ENCODE measurements at regions not wholly inside any gene's neighbourhood (a gene's known extent, or its start where the extent isn't known, plus 50 kb on each side); places are given as distances from the start of the nearest gene placed in this dataset.

DNA sequence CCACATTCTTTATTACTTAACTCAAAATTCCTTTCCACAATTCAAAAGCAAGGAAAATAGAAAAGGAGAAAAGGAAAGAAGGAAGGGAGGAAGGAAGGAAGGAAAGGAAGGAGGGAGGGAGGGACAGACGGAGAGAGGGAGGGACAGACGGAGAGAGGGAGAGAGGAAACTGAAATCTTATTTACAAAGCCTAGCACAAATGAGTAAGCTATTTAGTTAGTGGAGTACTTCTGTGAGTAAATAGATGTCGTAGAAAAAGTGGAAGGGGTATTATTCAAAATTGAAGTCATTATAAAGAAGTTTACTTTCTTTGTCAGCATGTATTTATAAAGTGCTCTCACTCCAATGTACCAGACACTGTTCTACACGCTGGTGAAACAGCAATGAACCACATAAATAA is 177.9 kb downstream of the CETN3 start:
- H3K4me3 ChIP-seq (replicated peaks; ENCODE audit: low read depth, low read length), result no peak overlapping the region
- TF ChIP-seq, protein P1, sequence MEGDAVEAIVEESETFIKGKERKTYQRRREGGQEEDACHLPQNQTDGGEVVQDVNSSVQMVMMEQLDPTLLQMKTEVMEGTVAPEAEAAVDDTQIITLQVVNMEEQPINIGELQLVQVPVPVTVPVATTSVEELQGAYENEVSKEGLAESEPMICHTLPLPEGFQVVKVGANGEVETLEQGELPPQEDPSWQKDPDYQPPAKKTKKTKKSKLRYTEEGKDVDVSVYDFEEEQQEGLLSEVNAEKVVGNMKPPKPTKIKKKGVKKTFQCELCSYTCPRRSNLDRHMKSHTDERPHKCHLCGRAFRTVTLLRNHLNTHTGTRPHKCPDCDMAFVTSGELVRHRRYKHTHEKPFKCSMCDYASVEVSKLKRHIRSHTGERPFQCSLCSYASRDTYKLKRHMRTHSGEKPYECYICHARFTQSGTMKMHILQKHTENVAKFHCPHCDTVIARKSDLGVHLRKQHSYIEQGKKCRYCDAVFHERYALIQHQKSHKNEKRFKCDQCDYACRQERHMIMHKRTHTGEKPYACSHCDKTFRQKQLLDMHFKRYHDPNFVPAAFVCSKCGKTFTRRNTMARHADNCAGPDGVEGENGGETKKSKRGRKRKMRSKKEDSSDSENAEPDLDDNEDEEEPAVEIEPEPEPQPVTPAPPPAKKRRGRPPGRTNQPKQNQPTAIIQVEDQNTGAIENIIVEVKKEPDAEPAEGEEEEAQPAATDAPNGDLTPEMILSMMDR (IDR thresholded peaks at IDR 0.05; ENCODE audit: low read length, missing control alignments), result no peak
- no peak for DNase-seq (ENCODE audit: low read depth)

DNA sequence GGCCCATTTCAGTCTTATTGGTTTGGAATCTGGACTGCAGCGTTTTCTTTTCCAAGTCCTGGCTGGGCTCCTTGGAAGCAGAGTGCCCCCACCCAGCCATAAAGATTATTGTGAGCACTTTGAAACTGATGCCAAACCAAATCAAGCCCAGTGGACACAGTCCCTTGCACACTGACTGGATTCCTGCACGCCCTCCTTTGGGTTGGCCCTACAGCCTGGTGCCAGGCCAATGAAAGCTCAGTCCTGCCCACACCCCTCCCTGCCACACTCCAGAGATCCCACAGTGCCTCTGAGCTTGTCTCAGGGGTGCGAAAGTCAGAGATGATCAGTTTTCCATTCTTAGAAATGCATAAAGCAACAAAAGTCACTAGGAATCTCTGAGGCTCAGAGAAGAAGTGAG is 181.9 kb downstream of the CETN3 start:
- DNase-seq (ENCODE audit: low read depth), result no peak
- TF ChIP-seq, protein P1 (IDR thresholded peaks at IDR 0.05; ENCODE audit: low read length, missing control alignments), result no peak
- no peak overlapping the region for H3K4me3 ChIP-seq (replicated peaks; ENCODE audit: low read depth, low read length)

DNA sequence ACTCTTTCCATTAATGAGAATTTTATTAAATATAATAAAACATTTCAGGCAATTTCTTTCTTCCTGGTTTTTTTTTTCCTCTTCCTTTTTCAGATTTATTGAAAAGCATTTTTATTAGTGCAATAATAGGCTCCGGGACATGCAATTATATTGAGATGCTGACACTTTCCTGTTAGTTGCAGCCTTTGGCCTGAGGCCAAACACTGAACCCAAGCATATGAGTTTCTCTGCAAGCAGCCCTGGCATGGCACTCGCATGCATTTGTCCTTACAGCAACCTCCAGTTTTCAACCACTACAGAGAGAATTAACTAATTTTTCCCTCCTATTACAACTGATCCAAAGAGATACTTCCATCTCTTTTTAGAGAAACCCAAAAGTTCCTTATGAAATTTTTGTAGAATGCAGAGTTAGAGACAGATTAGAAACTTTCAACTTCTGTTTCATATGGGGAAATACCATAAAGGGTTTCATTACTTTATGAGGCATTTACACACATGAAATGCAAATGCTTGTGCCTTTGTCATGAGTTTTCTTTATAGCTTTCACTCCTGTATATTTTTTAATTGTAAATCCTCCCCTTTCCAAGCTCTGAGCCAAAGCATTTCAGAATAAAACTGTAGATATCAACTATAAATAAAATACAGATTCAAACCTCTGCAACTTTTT is 183.0 kb downstream of the CETN3 start:
- TF ChIP-seq, protein P1 (IDR thresholded peaks at IDR 0.05; ENCODE audit: low read length, missing control alignments), result no peak
- no peak for DNase-seq (ENCODE audit: low read depth)
- H3K4me3 ChIP-seq (replicated peaks; ENCODE audit: low read depth, low read length), result no peak overlapping the region

DNA sequence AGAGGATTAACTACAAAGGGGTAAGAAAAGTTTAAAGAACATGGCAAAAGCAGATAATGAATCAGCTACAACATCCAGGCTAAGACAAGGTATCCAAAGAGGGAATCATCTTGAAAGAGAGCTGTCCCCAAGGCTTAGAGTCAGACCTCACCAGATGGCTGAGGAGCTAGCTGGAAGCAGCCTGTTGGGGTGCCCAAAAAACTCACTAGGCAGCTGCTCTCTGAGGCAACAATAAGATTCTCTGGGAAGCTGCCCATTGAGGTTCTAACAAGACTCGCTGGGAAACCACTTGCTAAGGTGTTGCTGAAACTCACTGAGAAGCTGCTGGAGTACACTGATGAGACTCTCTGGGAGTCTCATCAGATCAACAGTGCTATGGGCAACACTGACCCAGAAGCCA is 185.2 kb downstream of the CETN3 start:
- TF ChIP-seq, protein P1 (IDR thresholded peaks at IDR 0.05; ENCODE audit: low read length, missing control alignments), result no peak
- no peak overlapping the region for H3K4me3 ChIP-seq (replicated peaks; ENCODE audit: low read depth, low read length)
- no peak for DNase-seq (ENCODE audit: low read depth)

DNA sequence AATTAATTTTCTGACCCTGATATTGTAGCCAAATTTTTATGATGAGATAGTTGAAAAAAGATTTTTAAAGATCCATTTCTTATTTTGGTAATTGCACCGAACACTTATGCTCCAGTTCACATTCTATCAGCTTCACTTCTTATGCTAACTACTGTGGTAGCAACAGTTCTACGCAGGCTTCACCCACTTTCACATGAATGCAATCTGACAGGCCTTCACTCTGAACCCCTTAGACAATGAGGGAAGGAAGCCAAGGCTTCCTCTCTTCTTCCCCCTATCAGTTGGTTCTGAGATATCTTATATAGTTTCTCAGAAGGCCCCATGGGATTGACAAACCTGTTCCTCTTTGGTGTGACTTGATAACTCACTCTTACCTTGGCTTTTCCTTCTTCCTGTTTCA is 185.8 kb downstream of the CETN3 start:
- TF ChIP-seq, protein P1 (IDR thresholded peaks at IDR 0.05; ENCODE audit: low read length, missing control alignments), result no peak
- no peak for DNase-seq (ENCODE audit: low read depth)
- no peak overlapping the region for H3K4me3 ChIP-seq (replicated peaks; ENCODE audit: low read depth, low read length)

DNA sequence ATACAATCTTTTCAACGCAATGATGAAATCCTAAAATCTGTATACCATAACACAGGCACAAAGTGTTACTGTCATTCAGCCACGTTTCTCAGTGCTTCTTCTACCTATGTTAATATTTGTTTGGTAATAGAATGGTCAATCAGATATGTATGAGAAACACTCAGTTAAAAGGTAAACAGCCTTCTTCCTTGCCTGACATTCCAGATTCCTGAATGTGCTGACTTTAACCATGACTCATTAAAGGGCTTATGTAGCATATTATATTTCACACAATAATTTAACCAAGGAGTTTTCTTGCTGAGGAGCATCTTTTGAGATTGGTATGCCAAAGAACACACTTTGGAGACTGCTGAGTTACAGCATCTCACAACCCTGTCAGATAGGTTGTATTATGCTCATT is 187.6 kb downstream of the CETN3 start:
- H3K4me3 ChIP-seq (replicated peaks; ENCODE audit: low read depth, low read length), result no peak overlapping the region
- TF ChIP-seq, protein P1 (IDR thresholded peaks at IDR 0.05; ENCODE audit: low read length, missing control alignments), result no peak
- peak; percentile 20 for DNase-seq (ENCODE audit: low read depth)

DNA sequence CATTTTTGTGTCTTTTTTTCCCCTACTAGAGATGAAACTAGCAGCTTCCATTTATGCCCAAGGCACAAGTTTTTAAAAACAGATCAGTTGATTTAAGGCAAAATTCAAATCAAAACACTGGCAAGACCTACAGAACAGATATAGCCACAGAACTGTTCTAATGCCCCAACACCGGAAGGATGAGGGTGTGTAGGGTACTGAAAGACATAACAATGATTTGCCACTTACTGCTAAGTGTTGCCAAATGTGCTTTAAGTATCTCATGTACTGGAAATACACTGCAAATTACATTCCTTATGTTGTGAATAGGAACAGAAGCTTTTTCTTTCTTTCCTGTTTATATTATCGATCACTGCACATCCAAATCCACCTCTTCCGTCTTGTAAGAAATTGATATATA is 189.0 kb downstream of the CETN3 start:
- TF ChIP-seq, protein P1 (IDR thresholded peaks at IDR 0.05; ENCODE audit: low read length, missing control alignments), result no peak
- DNase-seq (ENCODE audit: low read depth), result no peak
- H3K4me3 ChIP-seq (replicated peaks; ENCODE audit: low read depth, low read length), result no peak overlapping the region

Measured in fibroblast of pulmonary artery (primary cell).